Germinal center (tissue), 1 donor: ENCODE measurements at regions not wholly inside any gene's neighbourhood (a gene's known extent, or its start where the extent isn't known, plus 50 kb on each side); places are given as distances from the start of the nearest gene placed in this dataset.
"Not testable (repeated sequence)": the region's sequence is repeated elsewhere in the genome, so short reads cannot be mapped to it uniquely, and the experiment has no call there.

Experiments used
- DNase-seq: peaks from one replicate; pipeline ENCODE4 v3.0.0; 2012; ENCODE audit warnings: mixed read lengths, low spot score

DNA sequence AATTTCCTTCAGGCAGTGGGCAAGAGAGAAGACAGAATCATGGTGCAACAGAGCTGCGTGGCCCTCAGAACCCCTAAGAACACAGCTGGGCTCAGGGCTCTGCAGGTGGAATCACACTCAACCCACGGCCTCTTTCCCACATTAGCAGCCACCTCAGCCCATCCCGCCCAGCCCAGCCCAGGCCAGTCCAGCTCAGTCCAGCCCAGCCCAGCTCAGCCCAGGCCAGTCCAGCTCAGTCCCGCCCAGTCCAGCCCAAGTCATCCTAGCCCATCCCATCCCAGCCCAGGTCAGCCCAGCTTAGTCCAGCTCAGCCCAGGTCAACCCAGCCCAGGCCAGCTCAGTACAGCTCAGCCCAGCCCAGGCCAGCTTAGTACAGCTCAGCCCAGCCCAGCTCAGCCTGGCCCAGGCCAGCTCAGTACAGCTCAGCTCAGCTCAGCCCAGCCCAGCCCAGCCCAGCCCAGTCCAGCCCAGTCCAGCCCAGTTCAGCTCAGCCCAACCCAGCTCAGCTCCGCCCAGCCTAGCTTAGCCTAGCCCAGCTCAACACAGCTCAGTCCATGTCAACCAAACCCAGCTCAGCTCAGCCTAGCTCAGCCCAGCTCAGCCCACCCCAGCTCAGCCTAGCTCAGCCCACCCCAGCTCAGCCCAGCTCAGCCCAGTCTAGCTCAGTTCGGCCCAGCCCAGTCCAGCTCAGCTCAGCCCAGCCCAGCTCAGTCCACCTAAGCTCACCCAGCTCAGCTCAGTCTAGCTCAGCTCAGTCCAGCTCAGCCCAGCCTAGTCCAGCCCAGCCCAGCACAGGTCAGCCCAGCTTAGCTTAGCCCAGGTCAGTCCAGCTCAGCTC is 183.1 kb downstream of the TMEM121 start:
- DNase-seq: no peak

GRCh38 chr14:105710119-105711043 is 184.0 kb downstream of the TMEM121 start:
- DNase-seq: no peak

DNA sequence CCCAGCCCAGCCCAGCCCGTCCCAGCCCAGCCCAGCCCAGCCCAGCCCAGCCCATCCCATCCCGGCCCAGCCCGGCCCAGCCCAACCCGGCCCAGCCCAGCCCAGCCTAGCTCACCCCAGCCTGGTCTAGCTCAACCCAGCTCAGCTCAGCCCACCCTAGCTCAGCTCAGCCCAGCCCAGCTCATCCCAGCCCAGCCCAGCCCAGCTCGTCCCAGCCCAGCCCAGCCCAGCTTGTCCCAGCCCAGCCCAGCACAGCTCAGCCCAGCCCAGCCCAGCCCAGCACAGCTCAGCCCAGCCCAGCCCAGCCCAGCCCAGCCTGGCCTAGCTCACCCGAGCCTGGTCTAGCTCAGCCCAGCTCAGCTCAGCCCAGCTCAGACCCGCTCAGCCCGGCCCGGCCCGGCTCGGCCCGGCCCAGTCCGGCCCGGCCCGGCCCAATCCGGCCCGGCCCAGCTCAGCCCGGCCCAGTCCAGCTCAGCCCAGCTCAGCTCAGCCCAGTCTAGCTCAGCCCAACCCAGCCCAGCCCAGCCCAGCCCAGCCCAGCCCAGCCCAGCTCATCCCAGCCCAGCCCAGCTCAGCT is 184.7 kb downstream of the TMEM121 start:
- no peak for DNase-seq

GRCh38 chr14:105711841-105712460 is 185.6 kb downstream of the TMEM121 start:
- DNase-seq: no peak

GRCh38 chr14:105712670-105713069 is 186.3 kb downstream of the TMEM121 start:
- not testable (repeated sequence) for DNase-seq

- DNase-seq: not testable (repeated sequence)
Observed at GRCh38 chr14:105713160-105713559, 186.8 kb downstream of the TMEM121 start.

DNA sequence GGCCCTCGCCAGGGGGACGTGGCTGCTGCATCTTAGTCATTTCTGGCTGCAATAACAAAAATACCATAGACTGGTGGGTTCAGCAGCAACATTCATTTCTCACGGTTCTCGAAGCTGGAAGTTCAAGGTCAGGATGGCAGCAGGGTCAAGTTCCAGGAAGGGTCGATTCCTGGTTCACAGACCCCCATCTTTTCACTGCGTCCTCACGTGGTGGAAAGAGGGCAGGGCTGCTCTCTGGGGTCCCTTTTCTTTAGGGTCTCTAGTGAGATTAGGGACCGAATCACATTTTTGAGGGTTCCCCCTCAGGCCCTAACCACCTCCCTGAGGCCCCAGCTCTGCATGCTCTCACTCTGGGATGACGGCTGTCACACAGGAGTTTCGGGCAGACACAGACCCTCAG is 187.5 kb downstream of the TMEM121 start:
- not testable (repeated sequence) for DNase-seq

GRCh38 chr14:105718787-105719186 is 192.4 kb downstream of the TMEM121 start:
- not testable (repeated sequence) for DNase-seq

DNA sequence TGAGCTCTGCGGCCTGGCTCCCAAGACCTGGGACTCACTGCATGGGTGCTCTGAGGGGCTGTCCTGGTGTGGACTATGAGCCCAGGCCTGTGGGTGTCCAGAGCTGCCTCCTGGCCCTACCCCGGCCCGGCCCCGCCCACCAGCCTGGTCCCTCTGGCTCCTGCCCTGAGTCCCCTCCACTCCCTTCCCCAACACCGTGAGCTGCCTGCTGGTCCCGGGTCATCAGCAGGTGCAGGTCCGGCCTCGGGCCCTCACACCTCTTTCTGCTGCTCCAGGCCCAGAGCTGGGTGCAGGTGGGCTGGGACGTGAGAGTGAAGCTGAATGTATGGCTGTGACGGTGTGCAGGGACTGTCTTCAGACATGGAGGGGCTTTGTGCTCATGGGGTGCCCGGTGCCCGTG is 193.7 kb downstream of the TMEM121 start:
- DNase-seq: not testable (repeated sequence)

GRCh38 chr14:105720852-105721601 is 194.6 kb downstream of the TMEM121 start:
- not testable (repeated sequence) for DNase-seq

DNA sequence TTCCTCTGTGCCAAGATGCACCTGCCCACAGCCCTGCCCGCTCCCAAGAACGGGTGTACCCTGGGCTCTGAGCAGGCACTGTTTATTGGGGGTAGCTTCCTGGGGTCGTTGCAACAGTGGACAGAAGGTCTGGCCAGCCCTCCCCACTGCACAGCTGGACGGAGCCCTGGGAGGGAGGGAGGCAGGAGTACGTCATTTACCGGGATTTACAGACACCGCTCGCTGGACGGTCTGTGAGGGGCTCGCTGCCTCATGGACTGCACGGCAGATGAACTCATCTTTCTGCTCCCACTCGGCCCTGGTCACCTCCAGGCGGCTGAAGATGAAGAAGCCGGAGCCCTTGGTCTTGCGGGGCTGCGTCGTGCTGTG is 195.2 kb downstream of the TMEM121 start:
- DNase-seq: not testable (repeated sequence)

DNA sequence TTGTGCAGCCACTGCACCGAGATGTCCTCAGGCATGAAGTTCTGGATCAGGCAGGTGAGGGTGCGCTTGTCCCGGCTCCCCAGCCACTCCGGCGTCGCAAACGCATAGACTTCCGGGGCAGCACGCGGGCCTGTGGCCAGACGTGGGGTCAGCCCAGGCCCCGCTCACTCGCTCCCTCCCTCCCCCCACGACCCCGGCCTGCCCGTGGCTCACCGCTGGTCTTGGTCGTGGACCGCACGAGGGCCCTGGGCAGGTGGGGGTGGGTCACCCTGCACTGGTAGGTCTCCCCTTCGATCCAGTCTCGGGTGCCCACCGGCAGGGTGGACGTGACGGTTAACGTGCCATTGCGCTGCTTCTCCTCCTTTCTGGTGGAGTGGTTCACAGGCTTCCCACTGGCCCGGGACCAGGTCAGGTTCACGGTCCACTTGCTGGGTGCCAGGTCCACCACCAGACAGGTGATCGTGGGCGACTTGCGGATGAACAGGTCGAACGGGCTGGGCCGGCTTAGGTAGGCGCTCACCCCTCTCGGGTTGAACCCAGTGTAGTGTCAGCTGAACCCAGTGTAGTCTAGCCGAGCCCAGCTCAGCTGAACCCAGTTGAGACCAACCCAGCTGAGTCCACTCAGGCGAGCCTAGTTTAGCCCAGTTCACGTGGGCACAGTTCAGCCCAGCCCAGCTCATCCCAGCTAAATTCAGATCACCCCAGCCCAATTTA is 195.8 kb downstream of the TMEM121 start:
- DNase-seq: not testable (repeated sequence)

- not testable (repeated sequence) for DNase-seq
Observed at GRCh38 chr14:105723271-105723670, 196.9 kb downstream of the TMEM121 start.

GRCh38 chr14:105723776-105724175 is 197.4 kb downstream of the TMEM121 start:
- DNase-seq: not testable (repeated sequence)

- DNase-seq: not testable (repeated sequence)
Observed at GRCh38 chr14:105729825-105730368, 203.5 kb downstream of the TMEM121 start.

DNA sequence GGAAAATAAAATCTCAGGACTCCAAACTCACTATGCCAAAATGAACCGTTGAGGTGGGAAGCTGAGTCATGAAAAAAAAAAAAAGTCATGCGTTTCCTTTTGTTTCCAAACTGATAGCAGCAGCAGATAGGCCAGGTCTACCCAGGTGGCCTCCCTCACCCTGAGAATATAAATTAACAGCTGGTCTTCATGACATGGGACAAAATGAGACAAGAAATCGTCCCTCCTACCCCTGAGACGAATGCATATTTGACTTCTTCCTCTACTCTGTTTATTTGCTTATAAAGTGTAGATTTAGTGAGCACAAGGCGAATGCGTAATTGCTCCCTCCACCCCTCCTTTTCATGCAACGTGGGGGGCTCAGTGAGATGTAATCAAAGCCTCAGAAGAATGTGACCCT is 204.3 kb downstream of the TMEM121 start:
- DNase-seq: peak; percentile 2

GRCh38 chr14:105731221-105731985 is 205.0 kb downstream of the TMEM121 start:
- DNase-seq: not testable (repeated sequence)

DNA sequence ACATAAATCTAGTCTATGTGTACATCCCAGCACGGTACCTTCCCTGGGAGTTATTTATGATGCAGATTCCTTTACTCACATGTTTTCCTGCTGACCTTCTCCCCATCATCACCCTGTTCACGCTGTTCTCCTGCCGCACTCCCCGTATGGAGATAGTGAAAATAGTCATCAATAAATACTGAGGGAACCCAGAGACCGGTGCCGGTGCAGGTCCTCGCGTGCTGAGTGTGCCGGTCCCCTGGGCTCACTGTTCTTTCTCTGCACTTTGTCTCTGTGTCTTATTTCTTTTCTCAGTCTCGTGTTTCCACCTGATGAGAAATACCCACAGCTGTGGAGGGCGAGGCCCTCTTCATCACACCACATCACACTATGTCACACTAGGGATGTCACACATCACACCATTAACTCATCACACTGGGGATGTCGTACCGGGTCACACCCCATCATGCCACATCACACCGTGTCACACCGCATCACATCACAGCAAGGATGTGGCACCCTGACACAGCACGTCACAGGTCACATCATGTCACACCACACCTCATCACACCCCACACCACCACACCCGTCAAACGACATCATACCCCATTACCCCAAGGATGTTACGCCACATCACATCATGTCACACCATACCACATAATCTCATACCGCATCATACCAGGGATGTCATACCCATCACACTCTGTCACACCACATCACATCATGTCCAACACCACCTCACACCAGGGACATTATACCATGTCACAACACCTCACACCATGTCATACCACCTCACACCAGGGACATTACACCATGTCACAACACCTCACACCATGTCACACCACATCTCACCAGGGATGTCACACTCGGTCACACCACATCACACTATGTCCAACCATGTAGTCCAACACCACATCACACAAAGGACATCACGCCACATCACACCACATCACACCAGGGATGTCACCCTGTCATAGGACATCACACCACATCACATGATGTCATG is 207.0 kb downstream of the TMEM121 start:
- DNase-seq: peak; percentile 14
